SK-N-SH (cell line): ENCODE measurements at regions not wholly inside any gene's neighbourhood (a gene's known extent, or its start where the extent isn't known, plus 50 kb on each side); places are given as distances from the start of the nearest gene placed in this dataset.

Experiments used
- CTCF ChIA-PET: fragments of 300-600, 350-600 bp; formaldehyde crosslinking; extraction: SDS; loops from one replicate; lab custom pipeline; 2021; lab: Yijun Ruan, JAX
- POLR2A ChIA-PET: fragments of 350-600 bp; sonication (Branson Sonifier 250); formaldehyde crosslinking; extraction: SDS; loops from one replicate; lab custom pipeline; 2020; ENCODE audit warnings: antibody characterized with exemption, inconsistent platforms; lab: Yijun Ruan, JAX
- DNase-seq: peaks from one replicate; pipeline ENCODE4 v3.0.0; 2012
- H2AFZ ChIP-seq: fragments of 200-600 bp; sonication (generic); 2 replicates; pipeline ENCODE4 v1.8.1; 2016; ENCODE audit warnings: antibody characterized with exemption, mild to moderate bottlenecking, low read depth
- H3F3A ChIP-seq: fragments of 200-600 bp; sonication (generic); replicated peaks from 2 replicates; pipeline ENCODE3; 2016; ENCODE audit warnings: antibody characterized with exemption, mild to moderate bottlenecking; ENCODE audit not compliant: insufficient read depth
- H3K27ac ChIP-seq, 2 experiments: fragments of 200-500 bp in 1 of 2; fragments of 200-600 bp in 1 of 2; sonication (Bioruptor generic) in 1 of 2; sonication (generic), shearing (Covaris generic) in 1 of 2; 2 replicates each; pipeline versions ENCODE4 v1.5.1 to v1.6.1; 2014 to 2016; ENCODE audit warnings: low read depth in 2 of 2, inconsistent platforms in 1 of 2, low read length in 1 of 2, mild to moderate bottlenecking in 1 of 2, mixed read lengths in 1 of 2
- H3K27me3 ChIP-seq: fragments of 200-600 bp; sonication (generic), shearing (Covaris generic); 2 replicates; pipeline ENCODE4 v1.6.1; 2016; ENCODE audit warnings: mixed run types; ENCODE audit not compliant: insufficient read depth
- H3K36me3 ChIP-seq, 2 experiments: fragments of 200-500 bp in 1 of 2; fragments of 200-600 bp in 1 of 2; sonication (Bioruptor generic) in 1 of 2; sonication (generic) in 1 of 2; replicated peaks in 1 of 2; 2 replicates each; pipeline versions ENCODE3 to v1.5.1; 2014 to 2016; ENCODE audit warnings: low read length in 1 of 2, mild to moderate bottlenecking in 1 of 2; ENCODE audit not compliant: insufficient read depth in 2 of 2, control insufficient read depth in 1 of 2
- H3K4me1 ChIP-seq, 2 experiments: fragments of 200-500 bp in 1 of 2; fragments of 200-600 bp in 1 of 2; sonication (Bioruptor generic) in 1 of 2; sonication (generic), shearing (Covaris generic) in 1 of 2; 2 replicates each; pipeline versions ENCODE4 v1.5.1 to v1.6.1; 2014 to 2016; ENCODE audit warnings: low read depth in 1 of 2, low read length in 1 of 2, mixed run types in 1 of 2; ENCODE audit not compliant: insufficient read depth in 2 of 2, control insufficient read depth in 1 of 2
- H3K4me2 ChIP-seq: fragments of 200-600 bp; sonication (generic), shearing (Covaris generic); 2 replicates; pipeline ENCODE4 v1.6.1; 2017; ENCODE audit warnings: mixed run types
- H3K4me3 ChIP-seq, 2 experiments: fragments of 200-500 bp in 1 of 2; fragments of 200-600 bp in 1 of 2; sonication (Bioruptor generic) in 1 of 2; sonication (generic), shearing (Covaris generic) in 1 of 2; 2 replicates each; pipeline versions ENCODE4 v1.5.1 to v1.8.1; 2014 to 2016; ENCODE audit warnings: low read depth in 2 of 2, inconsistent platforms in 1 of 2, low read length in 1 of 2, mild to moderate bottlenecking in 1 of 2, mixed read lengths in 1 of 2, moderate library complexity in 1 of 2
- H3K79me2 ChIP-seq: fragments of 200-600 bp; sonication (generic); 2 replicates; pipeline ENCODE4 v1.8.1; 2017; ENCODE audit warnings: mild to moderate bottlenecking; ENCODE audit not compliant: insufficient read depth
- H3K9ac ChIP-seq: fragments of 200-600 bp; sonication (generic); 2 replicates; pipeline ENCODE4 v1.6.1; 2017; ENCODE audit warnings: mixed run types
- H3K9me2 ChIP-seq: fragments of 200-600 bp; sonication (generic); 2 replicates; pipeline ENCODE4 v1.6.1; 2017; ENCODE audit warnings: mixed run types
- H3K9me3 ChIP-seq: fragments of 200-600 bp; sonication (generic); 2 replicates; pipeline ENCODE4 v1.6.1; 2017; ENCODE audit warnings: mixed run types, mild to moderate bottlenecking, moderate library complexity
- H4K20me1 ChIP-seq: fragments of 200-600 bp; sonication (generic); 2 replicates; pipeline ENCODE4 v1.6.1; 2017; ENCODE audit warnings: mild to moderate bottlenecking, mixed run types; ENCODE audit not compliant: insufficient read depth
- EP300 ChIP-seq, 2 experiments: IDR thresholded peaks; 2 replicates each; pipeline versions ENCODE4 v1.4.0 to v1.6.1; 2012; ENCODE audit warnings: borderline replicate concordance in 1 of 2, low read depth in 1 of 2, low read length in 1 of 2
- EZH2phosphoT487 ChIP-seq: fragments of 200-600 bp; sonication (generic); IDR thresholded peaks from 2 replicates; pipeline ENCODE4 v1.6.1; 2017; ENCODE audit warnings: low read depth, mixed run types, mild to moderate bottlenecking, antibody characterized with exemption, moderate library complexity, borderline replicate concordance
- FOXJ3 ChIP-seq: sonication (generic); formaldehyde crosslinking; IDR thresholded peaks from 2 replicates; pipeline ENCODE4 v1.5.1; 2020; ENCODE audit warnings: mild to moderate bottlenecking, missing genetic modification reagents
- GATA2 ChIP-seq: sonication (generic); formaldehyde crosslinking; IDR thresholded peaks from 2 replicates; pipeline ENCODE4 v1.5.0; 2020; ENCODE audit warnings: mild to moderate bottlenecking, missing genetic modification reagents
- IRF3 ChIP-seq: fragments of 150-350 bp; IDR thresholded peaks from 2 replicates; pipeline ENCODE4 v1.6.1; 2016; ENCODE audit warnings: mild to moderate bottlenecking, low read depth, low read length
- JUND ChIP-seq: IDR thresholded peaks from 2 replicates; pipeline ENCODE4 v1.4.0; 2012
- MEF2A ChIP-seq: IDR thresholded peaks from 2 replicates; pipeline ENCODE4 v1.4.0; 2012; ENCODE audit warnings: low read depth, borderline replicate concordance
- NFIC ChIP-seq: IDR thresholded peaks from 2 replicates; pipeline ENCODE4 v1.4.0; 2012; ENCODE audit warnings: borderline replicate concordance
- NRF1 ChIP-seq: IDR thresholded peaks from 2 replicates; pipeline ENCODE4 v1.6.1; 2012; ENCODE audit warnings: low read depth, mild to moderate bottlenecking, low read length
- PBX3 ChIP-seq: IDR thresholded peaks from 2 replicates; pipeline ENCODE4; 2012
- POLR2AphosphoS5 ChIP-seq: IDR thresholded peaks from 2 replicates; pipeline ENCODE4 v1.6.1; 2012; ENCODE audit warnings: low read depth, low read length
- REST ChIP-seq: IDR thresholded peaks from 2 replicates; pipeline ENCODE4 v1.6.1; 2012; ENCODE audit warnings: mild to moderate bottlenecking, low read depth, low read length, moderate library complexity
- RFX5 ChIP-seq: IDR thresholded peaks from 2 replicates; pipeline ENCODE4 v1.6.1; 2012; ENCODE audit warnings: mild to moderate bottlenecking, improper control_type of control experiment, low read length
- SIN3A ChIP-seq: IDR thresholded peaks from 2 replicates; pipeline ENCODE4 v1.6.1; 2012; ENCODE audit warnings: low read depth, mild to moderate bottlenecking, low read length, moderate library complexity, borderline replicate concordance
- TAF1 ChIP-seq: IDR thresholded peaks from 2 replicates; pipeline ENCODE4 v1.6.1; 2012; ENCODE audit warnings: low read depth, mild to moderate bottlenecking, low read length, moderate library complexity, borderline replicate concordance
- TCF12 ChIP-seq: IDR thresholded peaks from 2 replicates; pipeline ENCODE4 v1.4.0; 2012
- USF2 ChIP-seq: fragments of 150-350 bp; IDR thresholded peaks from 2 replicates; pipeline ENCODE4 v1.6.1; 2017; ENCODE audit warnings: antibody characterized with exemption, low read length, low read depth, borderline replicate concordance
- YY1 ChIP-seq: IDR thresholded peaks from 2 replicates; pipeline ENCODE4 v1.4.0; 2012; ENCODE audit warnings: low read depth, mild to moderate bottlenecking
- WGBS: methylation state at CpG from one replicate; pipeline ENCODE4 v1.1.6; 2017; ENCODE audit warnings: low lambda C conversion rate; 5-methylcytosine and 5-hydroxymethylcytosine counted together

GRCh38 chr12:83932011-83932410 is 980.6 kb downstream of the SLC6A15 start:
- ChIA-PET POLR2A (no interaction called here), CTCF (no interaction called here)
- no peak overlapping the region for H3K27ac ChIP-seq
- no peaks in the 10 kb centered on the region for H3F3A ChIP-seq
- H3K36me3 ChIP-seq, result no peaks in the 10 kb centered on the region
- H4K20me1 ChIP-seq, result no peaks in the 10 kb centered on the region
- no peak for DNase-seq
- 85% methylated on average over 4 of the region's 4 CpGs for WGBS
- H3K4me2 ChIP-seq, result no peak overlapping the region
- no peak overlapping the region for H2AFZ ChIP-seq
- no peaks in the 10 kb centered on the region for H3K4me1 ChIP-seq
- no peaks in the 10 kb centered on the region; the same call in 1 of the 2 replicates for H3K9me3 ChIP-seq
- no peak overlapping the region for H3K9ac ChIP-seq
- H3K4me3 ChIP-seq, result no peak overlapping the region
- H3K79me2 ChIP-seq, result no peaks in the 10 kb centered on the region
- no peaks in the 10 kb centered on the region for H3K27me3 ChIP-seq
- no peak for TF ChIP-seq REST
- TF ChIP-seq TCF12, result no peak
- TF ChIP-seq JUND, result no peak
- TF ChIP-seq IRF3, result no peak
- TF ChIP-seq USF2, result no peak
- TF ChIP-seq POLR2AphosphoS5, result no peak
- no peak for TF ChIP-seq FOXJ3 (CRISPR knock-in tag)
- no peak for TF ChIP-seq SIN3A
- TF ChIP-seq NRF1, result no peak
- no peak for TF ChIP-seq EZH2phosphoT487
- no peak for TF ChIP-seq NFIC
- TF ChIP-seq GATA2 (CRISPR knock-in tag), result no peak
- TF ChIP-seq TAF1, result no peak
- TF ChIP-seq RFX5, result no peak
- TF ChIP-seq PBX3, result no peak
- TF ChIP-seq EP300 (IDR thresholded peaks at IDR 0.05; ENCODE audit: borderline replicate concordance in 1 of 2, low read depth in 1 of 2, low read length in 1 of 2), result no peak
- no peak for TF ChIP-seq YY1
- TF ChIP-seq MEF2A, result no peak
- H3K9me2 ChIP-seq, result no peaks in the 10 kb centered on the region; the same call in 1 of the 2 replicates
